ENCODE measurements at regions not wholly inside any gene's neighbourhood (a gene's known extent, or its start where the extent isn't known, plus 50 kb on each side); places are given as distances from the start of the nearest gene placed in this dataset.

- no peak for TF ChIP-seq CTCF (IDR thresholded peaks at IDR 0.05)
- TF ChIP-seq POLR2A (IDR thresholded peaks at IDR 0.05), result no peak
Measured at GRCh38 chr17:77530591-77530990, 389.8 kb downstream of the SEC14L1 start.
